ENCODE measurements at regions not wholly inside any gene's neighbourhood (a gene's known extent, or its start where the extent isn't known, plus 50 kb on each side); places are given as distances from the start of the nearest gene placed in this dataset.

GRCh38 chr10:61179771-61180170, 235.8 kb upstream of the RHOBTB1 start:
- TF ChIP-seq, protein P1, sequence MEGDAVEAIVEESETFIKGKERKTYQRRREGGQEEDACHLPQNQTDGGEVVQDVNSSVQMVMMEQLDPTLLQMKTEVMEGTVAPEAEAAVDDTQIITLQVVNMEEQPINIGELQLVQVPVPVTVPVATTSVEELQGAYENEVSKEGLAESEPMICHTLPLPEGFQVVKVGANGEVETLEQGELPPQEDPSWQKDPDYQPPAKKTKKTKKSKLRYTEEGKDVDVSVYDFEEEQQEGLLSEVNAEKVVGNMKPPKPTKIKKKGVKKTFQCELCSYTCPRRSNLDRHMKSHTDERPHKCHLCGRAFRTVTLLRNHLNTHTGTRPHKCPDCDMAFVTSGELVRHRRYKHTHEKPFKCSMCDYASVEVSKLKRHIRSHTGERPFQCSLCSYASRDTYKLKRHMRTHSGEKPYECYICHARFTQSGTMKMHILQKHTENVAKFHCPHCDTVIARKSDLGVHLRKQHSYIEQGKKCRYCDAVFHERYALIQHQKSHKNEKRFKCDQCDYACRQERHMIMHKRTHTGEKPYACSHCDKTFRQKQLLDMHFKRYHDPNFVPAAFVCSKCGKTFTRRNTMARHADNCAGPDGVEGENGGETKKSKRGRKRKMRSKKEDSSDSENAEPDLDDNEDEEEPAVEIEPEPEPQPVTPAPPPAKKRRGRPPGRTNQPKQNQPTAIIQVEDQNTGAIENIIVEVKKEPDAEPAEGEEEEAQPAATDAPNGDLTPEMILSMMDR (IDR thresholded peaks at IDR 0.05), result no peak
- TF ChIP-seq, protein P2, sequence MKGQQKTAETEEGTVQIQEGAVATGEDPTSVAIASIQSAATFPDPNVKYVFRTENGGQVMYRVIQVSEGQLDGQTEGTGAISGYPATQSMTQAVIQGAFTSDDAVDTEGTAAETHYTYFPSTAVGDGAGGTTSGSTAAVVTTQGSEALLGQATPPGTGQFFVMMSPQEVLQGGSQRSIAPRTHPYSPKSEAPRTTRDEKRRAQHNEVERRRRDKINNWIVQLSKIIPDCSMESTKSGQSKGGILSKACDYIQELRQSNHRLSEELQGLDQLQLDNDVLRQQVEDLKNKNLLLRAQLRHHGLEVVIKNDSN (CRISPR knock-in tag; IDR thresholded peaks at IDR 0.05), result no peak
- no peak for TF ChIP-seq KAT7 (CRISPR knock-in tag; IDR thresholded peaks at IDR 0.05; ENCODE audit: borderline replicate concordance)
- TF ChIP-seq E2F1 (CRISPR knock-in tag; IDR thresholded peaks at IDR 0.05), result no peak
- no peak for TF ChIP-seq ATF3 (CRISPR knock-in tag; conservative IDR thresholded peaks at IDR 0.05)
- no peak for TF ChIP-seq ZNF263 (CRISPR knock-in tag; IDR thresholded peaks at IDR 0.05; ENCODE audit: low read depth)
